ENCODE measurements at regions not wholly inside any gene's neighbourhood (a gene's known extent, or its start where the extent isn't known, plus 50 kb on each side); places are given as distances from the start of the nearest gene placed in this dataset.

- Histone ChIP-seq H3K36me3 (no peaks in the 10 kb centered on the region), H3K4me2 (no peak overlapping the region)
These were observed 143.7 kb downstream of the SCP2D1 start for GRCh38 chr20:18957328-18957727.

GRCh38 chr20:18971121-18971520 is 157.5 kb downstream of the SCP2D1 start:
- no peak overlapping the region for H3K4me2 ChIP-seq
- H3K9me3 Mint-ChIP-seq: no peaks in the 10 kb centered on the region
- H3K27ac ChIP-seq: no peak overlapping the region
- H3K4me3 Mint-ChIP-seq: no peak overlapping the region
- DNase-seq (ENCODE audit: low spot score): no peak
- no peak overlapping the region for H3K27ac Mint-ChIP-seq
- no peaks in the 10 kb centered on the region for H4K20me1 ChIP-seq (ENCODE audit: low read depth)
- no peak overlapping the region for H3K4me3 ChIP-seq
- H3K27me3 ChIP-seq: no peaks in the 10 kb centered on the region
- H3K27me3 Mint-ChIP-seq (ENCODE audit: insufficient read depth, low read depth): no peaks in the 10 kb centered on the region
- no peaks in the 10 kb centered on the region for H3K79me2 ChIP-seq (ENCODE audit: low read depth)
- TF ChIP-seq EZH2 (IDR thresholded peaks at IDR 0.05) (no peak), CTCF (IDR thresholded peaks at IDR 0.05) (no peak), EZH2phosphoT487 (IDR thresholded peaks at IDR 0.05) (no peak)
- H2AFZ ChIP-seq (replicated peaks): no peak overlapping the region
- H3K36me3 ChIP-seq: no peaks in the 10 kb centered on the region
- no peaks in the 10 kb centered on the region for H3K4me1 Mint-ChIP-seq
- no peaks in the 10 kb centered on the region for H3F3A ChIP-seq (ENCODE audit: low read depth)
- no peaks in the 10 kb centered on the region for H3K4me1 ChIP-seq
- no peaks in the 10 kb centered on the region for H3K9me3 ChIP-seq (ENCODE audit: low read depth)
- no peaks in the 10 kb centered on the region for H3K36me3 Mint-ChIP-seq
- no peak overlapping the region for H3K9ac ChIP-seq

More at GRCh38 chr20:18957328-18957727, 143.7 kb downstream of the SCP2D1 start:
- Histone ChIP-seq H3K27me3 (no peaks in the 10 kb centered on the region), H3F3A (ENCODE audit: low read depth) (no peaks in the 10 kb centered on the region), H3K9me3 (ENCODE audit: low read depth) (no peaks in the 10 kb centered on the region), H3K9ac (no peak overlapping the region), H3K4me3 (no peak overlapping the region), H3K79me2 (ENCODE audit: low read depth) (no peaks in the 10 kb centered on the region), H2AFZ (replicated peaks) (peak overlapping the region; percentile 63), H3K4me1 (peaks cover 7% of the 10 kb centered on the region), H3K27ac (no peak overlapping the region), H4K20me1 (ENCODE audit: low read depth) (no peaks in the 10 kb centered on the region)
- DNase-seq (ENCODE audit: low spot score): no peak
- Mint-ChIP-seq H3K4me3 (no peak overlapping the region), H3K4me1 (no peaks in the 10 kb centered on the region), H3K27me3 (ENCODE audit: insufficient read depth, low read depth) (peaks cover 4% of the 10 kb centered on the region), H3K27ac (no peak overlapping the region), H3K36me3 (no peaks in the 10 kb centered on the region), H3K9me3 (peaks cover 4% of the 10 kb centered on the region)
- TF ChIP-seq CTCF (IDR thresholded peaks at IDR 0.05) (no peak), EZH2 (IDR thresholded peaks at IDR 0.05) (no peak), EZH2phosphoT487 (IDR thresholded peaks at IDR 0.05) (no peak)

- H3K36me3 Mint-ChIP-seq: no peaks in the 10 kb centered on the region
- Histone ChIP-seq H2AFZ (replicated peaks) (no peak overlapping the region), H3K36me3 (no peaks in the 10 kb centered on the region), H4K20me1 (ENCODE audit: low read depth) (no peaks in the 10 kb centered on the region), H3K4me1 (no peaks in the 10 kb centered on the region), H3K27me3 (no peaks in the 10 kb centered on the region), H3K9ac (no peak overlapping the region), H3K4me3 (no peak overlapping the region), H3F3A (ENCODE audit: low read depth) (no peaks in the 10 kb centered on the region), H3K79me2 (ENCODE audit: low read depth) (no peaks in the 10 kb centered on the region), H3K4me2 (no peak overlapping the region), H3K9me3 (ENCODE audit: low read depth) (no peaks in the 10 kb centered on the region), H3K27ac (no peak overlapping the region)
- H3K4me1 Mint-ChIP-seq: no peaks in the 10 kb centered on the region
- no peak for DNase-seq (ENCODE audit: low spot score)
- TF ChIP-seq CTCF (IDR thresholded peaks at IDR 0.05) (no peak), EZH2phosphoT487 (IDR thresholded peaks at IDR 0.05) (no peak), EZH2 (IDR thresholded peaks at IDR 0.05) (no peak)
- H3K27ac Mint-ChIP-seq: no peak overlapping the region
- no peak overlapping the region for H3K4me3 Mint-ChIP-seq
- H3K27me3 Mint-ChIP-seq (ENCODE audit: insufficient read depth, low read depth): no peaks in the 10 kb centered on the region
- H3K9me3 Mint-ChIP-seq: no peaks in the 10 kb centered on the region
These were observed 158.0 kb downstream of the SCP2D1 start for GRCh38 chr20:18971574-18971973.
